H1 (cell line): ENCODE measurements at regions not wholly inside any gene's neighbourhood (a gene's known extent, or its start where the extent isn't known, plus 50 kb on each side); places are given as distances from the start of the nearest gene placed in this dataset.

ENCODE experiments used
- CTCF ChIA-PET: fragments of 300-600 bp; sonication (Branson Sonifier 250); formaldehyde crosslinking; loops from one replicate; lab custom pipeline; 2021; ENCODE audit not compliant: partially characterized antibody; lab: Charles Lee
- POLR2A ChIA-PET: fragments of 300-600 bp; sonication (Branson Sonifier 250); formaldehyde crosslinking; loops from one replicate; lab custom pipeline; 2021; ENCODE audit warnings: inconsistent platforms; ENCODE audit not compliant: partially characterized antibody; lab: Charles Lee
- DNase-seq, 2 experiments: peaks; one replicate each; pipeline versions ENCODE4 v3.0.0 to v3.0.0-alpha.2; 2010 to 2022; ENCODE audit warnings: low spot score in 2 of 2, low read depth in 1 of 2, mixed read lengths in 1 of 2
- FAIRE-seq: peaks from 2 replicates; lab custom pipeline; 2011; peaks lifted over from hg19 to GRCh38; lab: Jason Lieb, UNC
- H2AFZ ChIP-seq: 2 replicates; pipeline ENCODE4 v1.8.1; 2012; ENCODE audit warnings: low read length, inconsistent platforms
- H2AK5ac ChIP-seq: 2 replicates; pipeline ENCODE4 v1.6.1; 2013; ENCODE audit warnings: low read depth, low read length
- H2BK120ac ChIP-seq: replicated peaks from 2 replicates; pipeline ENCODE3; 2013; ENCODE audit warnings: low read depth, low read length, inconsistent platforms
- H2BK12ac ChIP-seq: 2 replicates; pipeline ENCODE4 v1.6.1; 2013; ENCODE audit warnings: low read depth, low read length
- H2BK15ac ChIP-seq: 2 replicates; pipeline ENCODE4 v1.6.1; 2013; ENCODE audit warnings: low read length
- H2BK20ac ChIP-seq: 2 replicates; pipeline ENCODE4 v1.6.1; 2013; ENCODE audit warnings: low read length
- H2BK5ac ChIP-seq: 2 replicates; pipeline ENCODE4 v1.6.1; 2013; ENCODE audit warnings: low read depth, low read length
- H3K14ac ChIP-seq: 2 replicates; pipeline ENCODE4 v1.6.1; 2013; ENCODE audit warnings: inconsistent platforms; ENCODE audit not compliant: insufficient read length
- H3K18ac ChIP-seq: 2 replicates; pipeline ENCODE4 v1.6.1; 2013; ENCODE audit warnings: low read length; ENCODE audit errors: extremely low read depth
- H3K23ac ChIP-seq: 2 replicates; pipeline ENCODE4 v1.6.1; 2013; ENCODE audit warnings: inconsistent platforms; ENCODE audit not compliant: insufficient read length
- H3K23me2 ChIP-seq: 2 replicates; pipeline ENCODE4 v1.6.1; 2013; ENCODE audit warnings: low read depth, low read length
- H3K27ac ChIP-seq: 2 replicates; pipeline ENCODE4 v1.6.1; 2011; ENCODE audit warnings: low read depth, low read length, inconsistent platforms
- H3K27me3 ChIP-seq, 4 experiments: replicated peaks in 1 of 4; 1 replicate in 1 of 4; 2 replicates in 3 of 4; pipeline versions ENCODE4 v1.6.1 to v1.8.1; 2011 to 2013; ENCODE audit warnings: low read length in 3 of 4, mild to moderate bottlenecking in 3 of 4, inconsistent platforms in 2 of 4, mixed read lengths in 2 of 4, moderate library complexity in 1 of 4; ENCODE audit not compliant: control insufficient read depth in 3 of 4, insufficient read depth in 3 of 4; ENCODE audit errors: extremely low read depth in 1 of 4
- H3K36me3 ChIP-seq, 4 experiments: 2 replicates each; pipeline versions ENCODE4 v1.6.1 to v1.8.1; 2011 to 2013; ENCODE audit warnings: mild to moderate bottlenecking in 4 of 4, low read length in 3 of 4, moderate library complexity in 2 of 4, control low read depth in 1 of 4, inconsistent platforms in 1 of 4; ENCODE audit not compliant: insufficient read depth in 4 of 4, control insufficient read depth in 2 of 4
- H3K4ac ChIP-seq: replicated peaks from 2 replicates; pipeline ENCODE3; 2013; ENCODE audit warnings: low read length, low read depth, mixed read lengths, inconsistent platforms; ENCODE audit not compliant: insufficient read length
- H3K4me1 ChIP-seq, 4 experiments: replicated peaks in 1 of 4; 1 replicate in 1 of 4; 2 replicates in 3 of 4; pipeline versions ENCODE4 v1.6.1 to v1.8.1; 2011 to 2013; ENCODE audit warnings: low read length in 3 of 4, inconsistent platforms in 2 of 4, mixed read lengths in 1 of 4; ENCODE audit not compliant: insufficient read depth in 4 of 4, control insufficient read depth in 3 of 4
- H3K4me2 ChIP-seq, 2 experiments: 2 replicates each; pipeline versions ENCODE4 v1.6.1 to v1.8.1; 2011 to 2013; ENCODE audit warnings: low read depth in 2 of 2, low read length in 2 of 2, control low read depth in 1 of 2, inconsistent platforms in 1 of 2, mild to moderate bottlenecking in 1 of 2; ENCODE audit not compliant: insufficient read depth in 1 of 2
- H3K4me3 ChIP-seq, 4 experiments: fragments of 200-600, 300-600 bp in 1 of 4; sonication (generic), shearing (Covaris generic), sonication (Bioruptor Twin) in 1 of 4; 2 replicates each; pipeline versions ENCODE4 v1.5.1 to v1.8.1; 2011 to 2016; ENCODE audit warnings: low read length in 4 of 4, low read depth in 3 of 4, control low read depth in 2 of 4, inconsistent platforms in 2 of 4, mild to moderate bottlenecking in 2 of 4, mixed read lengths in 1 of 4, moderate library complexity in 1 of 4; ENCODE audit not compliant: insufficient read depth in 2 of 4; ENCODE audit errors: extremely low read depth in 1 of 4
- H3K56ac ChIP-seq: replicated peaks from 2 replicates; pipeline ENCODE3; 2013; ENCODE audit warnings: low read depth, mild to moderate bottlenecking, mixed read lengths, low read length, inconsistent platforms; ENCODE audit not compliant: insufficient read length
- H3K79me1 ChIP-seq: 2 replicates; pipeline ENCODE4 v1.6.1; 2013; ENCODE audit warnings: low read depth, low read length, control low read depth
- H3K79me2 ChIP-seq, 2 experiments: 2 replicates each; pipeline versions ENCODE4 v1.6.1 to v1.8.1; 2012 to 2013; ENCODE audit warnings: low read length in 2 of 2, mild to moderate bottlenecking in 2 of 2, inconsistent platforms in 1 of 2; ENCODE audit not compliant: insufficient read depth in 2 of 2, control insufficient read depth in 1 of 2
- H3K9ac ChIP-seq, 4 experiments: replicated peaks in 1 of 4; 1 replicate in 1 of 4; 2 replicates in 3 of 4; pipeline versions ENCODE4 v1.6.1 to v1.8.1; 2011 to 2013; ENCODE audit warnings: low read depth in 3 of 4, low read length in 3 of 4, control low read depth in 2 of 4, mild to moderate bottlenecking in 2 of 4, moderate library complexity in 2 of 4, inconsistent platforms in 1 of 4; ENCODE audit errors: extremely low read depth in 1 of 4
- H3K9me3 ChIP-seq, 2 experiments: 2 replicates each; pipeline versions ENCODE4 v1.6.1 to v1.8.1; 2012 to 2013; ENCODE audit warnings: mild to moderate bottlenecking in 2 of 2, moderate library complexity in 2 of 2, control low read depth in 1 of 2, inconsistent platforms in 1 of 2, low read depth in 1 of 2, low read length in 1 of 2, mixed read lengths in 1 of 2; ENCODE audit not compliant: insufficient read depth in 2 of 2
- H4K20me1 ChIP-seq, 2 experiments: replicated peaks in 1 of 2; 2 replicates each; pipeline versions ENCODE3 to v1.8.1; 2011 to 2013; ENCODE audit warnings: inconsistent platforms in 2 of 2, low read length in 2 of 2, mild to moderate bottlenecking in 1 of 2; ENCODE audit not compliant: insufficient read depth in 2 of 2, control insufficient read depth in 1 of 2
- H4K5ac ChIP-seq: 2 replicates; pipeline ENCODE4 v1.6.1; 2013; ENCODE audit warnings: low read length, low read depth, mixed read lengths, inconsistent platforms; ENCODE audit not compliant: insufficient read length
- H4K8ac ChIP-seq: 2 replicates; pipeline ENCODE4 v1.8.0; 2013; ENCODE audit warnings: mild to moderate bottlenecking, moderate library complexity, low read length, inconsistent platforms; ENCODE audit not compliant: insufficient read depth; ENCODE audit errors: extremely low read depth
- H4K91ac ChIP-seq: replicated peaks from 2 replicates; pipeline ENCODE3; 2013; ENCODE audit warnings: low read length, mixed read lengths, inconsistent platforms; ENCODE audit not compliant: insufficient read length
- BCL11A ChIP-seq, 2 experiments: IDR thresholded peaks; one replicate each; pipeline ENCODE4 v1.6.1; 2011; ENCODE audit warnings: low read depth in 2 of 2, low read length in 2 of 2, mild to moderate bottlenecking in 2 of 2
- CHD1 ChIP-seq: IDR thresholded peaks from 2 replicates; pipeline ENCODE4 v1.6.1; 2012; ENCODE audit warnings: low read depth, low read length, improper control_type of control experiment
- EP300 ChIP-seq, 2 experiments: IDR thresholded peaks; 1 replicate in 1 of 2; 2 replicates in 1 of 2; pipeline ENCODE4 v1.6.1; 2011 to 2012; ENCODE audit warnings: low read depth in 2 of 2, low read length in 2 of 2, mild to moderate bottlenecking in 2 of 2, borderline replicate concordance in 1 of 2, inconsistent platforms in 1 of 2, moderate library complexity in 1 of 2
- GABPA ChIP-seq: IDR thresholded peaks from 2 replicates; pipeline ENCODE4 v1.6.1; 2011; ENCODE audit warnings: mild to moderate bottlenecking, low read length, moderate library complexity, borderline replicate concordance; ENCODE audit not compliant: insufficient read depth
- JUND ChIP-seq: IDR thresholded peaks from 2 replicates; pipeline ENCODE4 v1.6.1; 2011; ENCODE audit warnings: mild to moderate bottlenecking, improper control_type of control experiment, low read length
- SIRT6 ChIP-seq: IDR thresholded peaks from one replicate; pipeline ENCODE4 v1.7.1; 2012; ENCODE audit warnings: low read length, inconsistent platforms
- WGBS, 2 experiments: shearing (Covaris generic) in 1 of 2; methylation state at CpG; one replicate each; pipeline versions ENCODE4 v1.1.6 to v1.1.7; 2013 to 2015; ENCODE audit warnings: low lambda C conversion rate in 2 of 2, mixed read lengths in 2 of 2, inconsistent platforms in 1 of 2, low coverage in 1 of 2, missing lambda C conversion rate in 1 of 2; ENCODE audit not compliant: insufficient replicate concordance in 2 of 2, insufficient coverage in 1 of 2, insufficient read length in 1 of 2; ENCODE audit errors: extremely low coverage in 1 of 2, missing lambda C conversion rate in 1 of 2; 5-methylcytosine and 5-hydroxymethylcytosine counted together

DNA sequence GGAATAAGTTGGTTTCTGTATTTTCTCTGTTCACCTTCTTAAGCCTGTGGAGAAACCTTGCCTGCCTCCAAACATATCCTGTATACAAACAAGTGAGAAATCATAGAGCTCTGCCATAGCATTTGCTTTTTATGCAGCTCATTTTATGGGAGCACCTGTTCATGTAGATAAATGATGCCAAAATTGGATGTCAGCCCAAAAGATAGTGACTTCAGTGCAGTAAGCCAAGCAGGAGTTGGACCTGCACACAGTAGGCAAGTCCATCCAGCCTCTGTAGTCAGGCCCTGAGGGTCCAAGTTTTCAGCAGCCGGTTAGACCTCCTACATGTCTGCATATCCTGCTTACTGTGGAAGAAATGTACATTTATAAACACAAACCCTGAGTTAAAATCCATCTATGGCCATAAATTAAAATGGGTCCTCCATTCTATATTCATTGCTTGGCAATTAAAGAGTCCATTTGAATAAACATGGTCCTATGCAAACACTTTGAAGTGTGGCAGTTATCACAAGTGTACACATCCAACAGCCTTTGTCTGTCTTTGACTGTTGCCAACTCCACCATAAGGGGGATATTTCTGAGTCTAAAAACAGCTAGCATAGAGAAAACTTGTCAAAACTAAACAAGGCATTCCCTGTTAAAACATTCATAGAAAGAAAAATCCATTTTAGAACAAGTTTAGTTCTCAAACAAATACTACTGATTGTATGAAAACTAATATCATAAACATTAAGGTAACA, 847.8 kb downstream of the RPS29 start:
- no peak for FAIRE-seq
- Histone ChIP-seq H2BK5ac (no peak overlapping the region), H3K4ac (no peak overlapping the region), H2BK120ac (no peak overlapping the region), H3K4me2 (no peak overlapping the region), H3K9ac (no peak overlapping the region), H2BK12ac (no peak overlapping the region), H3K79me2 (no peaks in the 10 kb centered on the region), H3K36me3 (no peaks in the 10 kb centered on the region; a peak in 1 of 8 replicates), H3K23me2 (no peaks in the 10 kb centered on the region), H4K8ac (no peak overlapping the region), H3K4me3 (no peak overlapping the region), H3K79me1 (no peaks in the 10 kb centered on the region), H2AFZ (no peak overlapping the region), H3K56ac (no peak overlapping the region), H3K27ac (no peak overlapping the region), H3K9me3 (peaks cover 17 to 20% of the 10 kb centered on the region in 2 experiments), H2AK5ac (no peak overlapping the region), H4K5ac (no peak overlapping the region), H3K27me3 (no peaks in the 10 kb centered on the region), H3K18ac (no peak overlapping the region), H3K23ac (no peak overlapping the region), H3K14ac (no peak overlapping the region), H4K91ac (no peak overlapping the region), H3K4me1 (no peaks in the 10 kb centered on the region), H2BK15ac (no peak overlapping the region), H2BK20ac (no peak overlapping the region), H4K20me1 (no peaks in the 10 kb centered on the region)
- no peak for DNase-seq
- TF ChIP-seq CHD1 (no peak), BCL11A (IDR thresholded peaks at IDR 0.05; ENCODE audit: low read depth in 2 of 2, low read length in 2 of 2) (no peak), SIRT6 (no peak), EP300 (IDR thresholded peaks at IDR 0.05; ENCODE audit: borderline replicate concordance in 1 of 2, low read depth in 2 of 2, low read length in 2 of 2) (no peak), JUND (no peak), GABPA (no peak)
- ChIA-PET POLR2A (no interaction called here), CTCF (no interaction called here)
- 100% methylated on average over 1 of the region's 1 CpG; no CpG with 5 or more reads in 1 of the 2 experiments for WGBS, 2 experiments
